ENCODE measurements at regions not wholly inside any gene's neighbourhood (a gene's known extent, or its start where the extent isn't known, plus 50 kb on each side); places are given as distances from the start of the nearest gene placed in this dataset.
"Not testable (repeated sequence)": the region's sequence is repeated elsewhere in the genome, so short reads cannot be mapped to it uniquely, and the experiment has no call there.

DNA sequence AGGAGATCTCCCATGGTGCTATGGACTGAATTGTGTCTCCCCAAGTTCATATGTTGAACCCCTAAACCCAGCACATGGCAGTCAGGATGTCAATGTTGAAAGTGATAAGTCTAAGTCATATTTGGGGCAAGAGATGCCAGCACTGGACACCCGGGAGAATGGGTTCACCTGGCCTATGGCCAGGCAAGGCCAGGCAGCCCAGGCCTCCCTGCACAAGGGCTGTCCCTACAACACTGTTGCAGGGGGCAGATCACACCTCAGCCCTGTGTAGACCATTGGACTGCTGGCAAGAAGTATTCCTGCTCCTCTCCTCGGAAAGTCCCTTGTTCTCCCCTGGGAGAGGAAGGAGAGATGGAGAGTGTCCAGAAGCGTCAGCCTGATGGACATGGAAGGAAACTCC lies 240.5 kb downstream of the GADD45G start:
- no peak for DNase-seq

GRCh38 chr9:89845862-89846261 lies 241.1 kb downstream of the GADD45G start:
- no peak for DNase-seq

GRCh38 chr9:89848060-89849040 lies 243.5 kb downstream of the GADD45G start:
- DNase-seq: no peak

DNA sequence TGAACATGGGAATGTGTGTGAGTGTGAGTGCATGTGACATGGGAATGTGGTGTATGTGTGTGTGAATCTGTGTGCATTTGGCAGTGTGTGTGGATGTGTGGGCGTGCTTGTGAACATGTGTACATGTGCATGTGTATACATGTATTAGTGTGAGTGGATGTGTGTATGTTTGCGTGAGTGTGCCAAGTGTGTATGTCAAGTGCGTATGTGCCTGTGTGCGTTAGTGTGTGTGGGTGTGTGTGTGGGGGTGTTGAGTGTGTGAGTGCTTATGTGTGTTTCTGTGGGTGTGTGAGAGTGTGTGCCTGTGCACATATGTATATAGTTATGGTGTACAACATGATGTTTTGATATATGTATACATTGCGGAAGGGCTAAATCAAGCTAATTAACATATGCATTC lies 244.3 kb downstream of the GADD45G start:
- no peak for DNase-seq

DNA sequence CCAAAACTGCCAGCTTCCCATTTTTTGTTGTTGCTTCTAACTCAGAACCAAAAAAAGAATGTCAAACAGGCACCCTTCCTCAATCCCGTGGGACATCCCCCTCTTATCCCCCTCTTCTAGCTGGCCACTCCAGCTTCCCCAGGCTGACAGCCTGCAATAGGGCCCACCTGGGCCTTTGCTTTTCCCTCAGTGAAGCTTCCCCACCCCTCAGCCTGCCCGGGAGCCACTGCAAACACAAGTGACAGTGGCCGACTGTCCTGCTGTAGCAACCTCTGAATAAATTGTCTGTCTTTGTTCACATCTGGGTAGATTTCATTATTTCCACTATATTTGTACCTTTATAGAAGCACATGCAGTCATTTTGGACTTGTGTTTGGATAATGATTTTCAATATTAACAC lies 245.3 kb downstream of the GADD45G start:
- DNase-seq: no peak

GRCh38 chr9:89850631-89851325 lies 246.0 kb downstream of the GADD45G start:
- no peak for DNase-seq

DNA sequence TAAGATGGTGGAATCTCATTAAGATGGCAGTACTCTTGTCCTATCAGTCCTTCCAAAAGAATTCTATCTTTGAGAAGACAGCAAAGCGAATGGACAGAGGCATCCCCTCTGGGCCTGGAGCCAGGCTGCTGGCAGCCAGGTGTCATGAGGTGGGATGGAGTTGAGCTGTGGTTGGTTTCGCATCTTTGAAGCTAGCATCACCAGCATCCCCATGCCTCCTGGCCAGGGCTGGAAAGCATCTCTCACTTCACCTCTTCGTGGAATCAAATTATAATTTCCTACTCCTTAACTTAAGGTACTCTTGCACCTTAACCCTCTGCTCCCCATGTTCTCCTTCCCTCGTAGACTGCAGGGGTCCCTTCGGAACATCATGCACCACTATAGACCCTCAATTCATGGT lies 248.3 kb downstream of the GADD45G start:
- no peak for DNase-seq

- DNase-seq: no peak
Measured at GRCh38 chr9:89853931-89854330, 249.1 kb downstream of the GADD45G start.

- no peak for DNase-seq
Measured at GRCh38 chr9:89854715-89855475, 250.1 kb downstream of the GADD45G start.

GRCh38 chr9:89856296-89856695 lies 251.5 kb downstream of the GADD45G start:
- not testable (repeated sequence) for DNase-seq

DNA sequence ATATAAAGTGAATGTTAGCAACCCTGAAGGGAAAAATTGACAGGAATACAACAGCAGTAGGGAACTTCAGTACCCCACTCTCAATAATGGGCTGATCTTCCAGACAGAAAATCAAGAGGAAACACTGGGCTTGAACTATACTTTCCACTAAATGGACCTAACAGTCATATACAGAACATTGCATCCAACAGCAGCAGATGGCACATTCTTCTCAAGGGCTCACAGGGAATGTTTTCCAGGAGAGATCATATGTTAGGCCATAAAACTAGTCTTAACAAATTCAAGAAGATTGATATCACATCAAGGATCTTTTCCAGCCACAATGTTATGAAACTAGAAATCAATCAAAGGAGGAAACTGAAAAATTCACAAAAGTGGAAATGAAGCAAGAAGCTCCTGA lies 252.1 kb downstream of the GADD45G start:
- DNase-seq: not testable (repeated sequence)

GRCh38 chr9:89859842-89860241 lies 255.0 kb downstream of the GADD45G start:
- not testable (repeated sequence) for DNase-seq

DNA sequence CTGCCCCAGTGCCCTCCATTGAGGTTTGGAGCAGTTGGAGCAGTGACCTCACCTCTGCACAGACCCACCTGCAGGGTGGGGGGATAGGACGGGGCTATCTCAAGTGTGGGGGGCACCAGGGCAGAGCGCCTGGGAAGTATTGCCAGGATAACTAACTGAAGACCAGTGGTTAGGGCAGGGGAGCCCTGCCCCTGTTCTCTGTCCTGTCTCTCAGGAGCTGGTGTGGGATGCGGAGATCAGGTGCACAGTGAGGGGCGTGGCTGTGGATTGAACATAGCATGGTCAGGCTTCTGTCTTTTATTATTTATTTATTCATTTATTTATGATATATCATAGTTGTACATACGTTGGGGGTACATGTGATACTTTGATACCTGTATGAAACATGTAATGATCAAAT lies 256.6 kb downstream of the GADD45G start:
- not testable (repeated sequence) for DNase-seq

DNA sequence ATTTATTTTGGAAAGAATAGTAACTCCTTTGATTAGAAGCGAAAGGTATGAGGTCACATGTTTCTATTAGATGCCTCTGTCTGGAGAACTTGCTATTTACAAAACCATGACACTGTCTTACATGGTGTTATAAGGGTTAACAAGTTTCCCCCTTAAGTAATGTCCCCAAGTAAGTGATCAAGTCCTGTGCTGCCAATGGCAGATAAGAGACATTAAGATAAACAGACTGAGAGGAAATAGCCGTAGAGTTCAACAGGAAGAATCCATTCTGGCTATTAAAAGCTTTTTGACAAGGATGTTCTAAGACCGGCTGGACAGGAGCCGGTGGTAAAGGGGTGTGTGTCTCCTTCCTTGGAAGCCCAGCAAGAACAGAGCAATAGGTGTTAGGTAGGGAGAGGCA lies 257.5 kb downstream of the GADD45G start:
- DNase-seq: no peak

DNA sequence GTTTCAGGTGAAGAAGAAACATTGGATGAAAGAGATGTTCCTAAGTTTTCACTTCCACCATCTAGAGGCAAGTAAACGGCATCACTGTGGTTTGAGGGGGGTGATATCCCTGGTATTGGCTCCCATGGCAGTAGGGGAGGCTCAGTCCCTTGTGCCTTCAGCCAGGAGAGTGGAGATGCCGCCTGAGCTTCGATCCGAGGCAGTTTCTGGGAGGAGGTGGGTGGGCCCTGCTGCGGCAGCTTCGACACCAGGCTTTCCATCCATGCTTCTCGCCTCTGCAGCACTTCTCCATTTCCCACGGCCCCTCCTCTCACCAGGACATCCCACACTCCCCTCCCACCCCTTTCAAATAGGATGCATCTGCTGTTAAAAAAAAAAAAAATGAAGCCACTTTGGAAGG lies 258.3 kb downstream of the GADD45G start:
- DNase-seq: no peak

- DNase-seq: no peak
Measured at GRCh38 chr9:89863837-89864236, 259.0 kb downstream of the GADD45G start.

DNA sequence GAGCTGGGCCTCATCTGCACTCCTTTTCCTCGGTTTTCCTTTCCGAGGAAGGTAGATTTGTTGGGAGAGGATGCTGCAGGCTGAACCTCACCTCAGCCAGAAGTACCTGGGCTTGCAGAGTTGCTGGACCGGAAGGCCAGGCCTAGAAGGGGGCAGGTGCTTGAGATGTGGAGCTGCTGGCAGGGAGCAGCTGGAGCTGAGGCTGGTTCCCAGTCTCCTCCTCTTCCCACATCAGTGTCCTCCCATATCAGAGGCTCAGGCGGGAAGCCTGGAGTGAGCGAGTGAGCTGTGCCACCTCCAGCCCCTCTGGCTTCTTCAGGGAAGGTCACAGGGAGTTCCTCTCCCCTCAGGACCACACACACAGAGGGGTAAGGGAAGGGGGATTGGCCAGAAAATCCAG lies 259.4 kb downstream of the GADD45G start:
- no peak for DNase-seq

DNA sequence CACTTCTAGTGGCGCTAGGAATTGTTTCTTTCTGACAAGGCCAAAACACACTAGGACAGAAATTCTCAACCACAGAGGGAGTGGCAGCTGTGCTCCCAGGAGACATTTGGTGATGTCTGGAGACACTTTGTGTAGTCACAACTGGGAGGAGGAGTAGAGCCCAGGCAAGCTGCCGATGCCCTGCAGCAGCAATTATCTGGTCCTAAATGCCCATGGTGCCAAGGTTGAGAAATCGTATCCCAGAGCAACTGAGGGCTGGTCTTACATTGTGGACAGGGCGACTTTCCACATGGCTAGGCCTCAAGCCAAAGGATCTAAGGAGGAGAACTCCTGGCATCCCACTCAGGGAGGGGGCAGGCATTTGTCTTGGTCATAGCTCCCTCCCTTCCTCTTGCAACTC lies 259.9 kb downstream of the GADD45G start:
- no peak for DNase-seq

DNA sequence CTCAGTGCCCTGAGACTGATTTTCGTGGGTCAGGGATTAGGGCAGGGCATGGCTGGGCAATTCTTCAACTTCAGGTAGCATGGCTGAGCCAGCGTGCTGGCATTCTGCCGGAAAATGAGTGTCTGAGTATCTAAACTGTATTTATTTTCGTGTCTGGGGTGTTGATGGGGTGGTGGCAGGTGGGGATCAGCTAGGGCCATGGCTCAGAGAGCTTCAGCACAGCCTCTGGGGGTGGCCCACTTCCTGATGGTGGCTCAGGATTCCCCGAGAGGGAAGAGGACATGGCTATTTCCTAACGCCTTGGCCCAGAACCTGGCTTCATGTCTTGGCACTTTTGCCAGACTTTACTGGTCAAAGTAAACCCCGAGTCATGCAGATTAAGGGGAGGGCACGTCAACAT lies 260.5 kb downstream of the GADD45G start:
- no peak for DNase-seq

DNA sequence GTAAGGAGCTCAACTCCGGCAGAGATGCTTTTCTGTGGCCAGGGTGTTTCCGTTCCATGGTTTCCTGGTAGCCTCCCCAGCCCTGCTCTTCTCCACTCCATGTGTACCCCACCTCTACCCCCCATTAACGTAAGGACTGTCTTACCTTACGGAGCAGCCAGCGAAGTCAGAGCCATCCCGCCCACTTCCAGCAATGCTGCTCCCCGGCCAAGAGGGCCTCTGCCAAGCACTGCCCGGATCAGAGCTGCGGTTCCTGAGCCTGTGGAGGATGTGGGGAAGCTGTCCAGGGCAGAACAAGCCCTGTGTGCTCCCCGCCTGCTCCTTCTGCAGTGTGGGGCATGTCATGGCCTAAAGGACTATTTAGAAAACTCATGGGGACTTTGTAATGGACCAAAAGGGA lies 261.2 kb downstream of the GADD45G start:
- no peak for DNase-seq

DNA sequence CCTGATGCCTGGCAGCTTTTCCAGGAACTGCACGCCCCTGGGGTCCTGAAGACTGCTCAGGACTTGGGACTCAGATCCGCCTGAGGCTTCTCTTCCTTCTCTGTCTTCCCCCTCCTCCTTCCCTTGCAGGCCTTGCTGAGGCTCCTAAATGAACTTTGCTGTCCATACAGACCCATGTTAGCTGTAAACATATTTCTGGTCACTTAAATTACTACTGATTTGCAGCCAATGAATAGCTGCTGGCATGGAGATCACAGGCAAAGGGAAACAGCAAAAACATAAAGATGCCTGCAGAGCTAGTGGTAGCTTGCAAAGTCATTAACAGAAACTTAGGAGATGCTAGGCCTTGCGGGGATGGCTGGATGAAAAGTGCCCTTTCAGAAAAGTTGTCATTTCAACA lies 261.9 kb downstream of the GADD45G start:
- no peak for DNase-seq

GRCh38 chr9:89868100-89868499 lies 263.3 kb downstream of the GADD45G start:
- DNase-seq: no peak

DNA sequence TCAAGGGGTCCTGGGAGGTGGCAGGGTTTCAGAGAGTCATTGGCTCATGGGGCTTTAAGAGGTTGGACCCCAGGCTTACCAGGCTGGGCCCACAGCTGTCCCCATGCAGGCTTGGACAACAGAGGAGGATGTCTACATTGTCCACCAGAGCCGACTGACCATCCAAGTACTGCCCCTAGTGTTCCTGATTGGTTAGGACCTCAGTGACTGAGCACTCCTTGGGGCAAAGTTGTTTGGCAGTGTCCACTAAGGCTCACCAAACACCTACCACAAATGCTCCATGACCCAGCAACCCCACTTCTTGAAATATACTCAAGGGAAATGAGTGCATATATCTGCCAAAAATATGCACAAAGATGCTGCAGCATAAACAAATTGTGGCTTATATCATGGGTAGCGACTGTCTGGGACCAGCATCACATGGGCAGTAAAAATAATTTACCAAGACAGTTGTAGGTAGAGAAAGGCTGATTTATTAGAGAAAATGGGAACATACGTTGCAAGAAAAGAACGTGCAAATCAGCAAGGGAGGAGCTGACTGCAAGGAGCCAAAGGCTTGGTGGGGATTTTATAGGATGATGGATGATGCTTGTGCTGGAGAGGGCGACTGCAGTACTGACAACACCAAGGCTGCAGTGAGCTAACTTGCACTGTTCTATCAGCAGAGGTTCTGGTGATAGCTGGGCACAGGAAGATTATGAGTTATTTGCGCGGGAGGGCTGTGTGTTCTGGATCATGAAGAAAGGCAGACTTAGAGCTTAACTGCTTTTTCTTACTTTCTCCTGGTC lies 265.2 kb downstream of the GADD45G start:
- no peak for DNase-seq

Measured in amniotic stem cell (primary cell).